Kidney (tissue), 13 donors: ENCODE measurements at regions not wholly inside any gene's neighbourhood (a gene's known extent, or its start where the extent isn't known, plus 50 kb on each side); places are given as distances from the start of the nearest gene placed in this dataset.

ENCODE experiments used
- DNase-seq, 5 donors: peaks; one replicate each; pipeline ENCODE4 v3.0.0-alpha.2; 2013 to 2020
- FAIRE-seq: peaks from 2 replicates; lab custom pipeline; 2012; peaks lifted over from hg19 to GRCh38; lab: Jason Lieb, UNC
- H3K27ac ChIP-seq, 2 donors: one replicate each; pipeline ENCODE4 v1.7.0; 2013; ENCODE audit warnings: low read depth in 2 of 2, low read length in 2 of 2, inconsistent platforms in 1 of 2
- H3K27me3 ChIP-seq: one replicate; pipeline ENCODE4 v1.7.1; 2013; ENCODE audit warnings: low read length, inconsistent platforms; ENCODE audit not compliant: control insufficient read depth, insufficient read depth
- H3K36me3 ChIP-seq, 3 donors: one replicate each; pipeline versions ENCODE4 v1.7.0 to v1.7.1; 2013; ENCODE audit warnings: low read length in 3 of 3, control low read depth in 1 of 3, inconsistent platforms in 1 of 3; ENCODE audit not compliant: insufficient read depth in 3 of 3, control insufficient read depth in 2 of 3
- H3K4me1 ChIP-seq, 3 donors: one replicate each; pipeline versions ENCODE4 v1.7.0 to v1.7.1; 2013; ENCODE audit warnings: low read length in 3 of 3, inconsistent platforms in 1 of 3, low read depth in 1 of 3; ENCODE audit not compliant: control insufficient read depth in 2 of 3, insufficient read depth in 2 of 3
- H3K4me3 ChIP-seq, 3 donors: one replicate each; pipeline versions ENCODE4 v1.7.0 to v1.8.1; 2013; ENCODE audit warnings: low read length in 3 of 3, control low read depth in 1 of 3, inconsistent platforms in 1 of 3
- H3K9ac ChIP-seq, 3 donors: one replicate each; pipeline versions ENCODE4 v1.7.0 to v1.7.1; 2013; ENCODE audit warnings: low read length in 3 of 3, control low read depth in 1 of 3, inconsistent platforms in 1 of 3
- H3K9me3 ChIP-seq, 3 donors: one replicate each; pipeline versions ENCODE4 v1.7.0 to v1.7.1; 2013; ENCODE audit warnings: low read length in 3 of 3, control low read depth in 1 of 3, inconsistent platforms in 1 of 3; ENCODE audit not compliant: control insufficient read depth in 2 of 3, insufficient read depth in 1 of 3
- CTCF ChIP-seq: IDR thresholded peaks from 3 replicates; pipeline ENCODE4 v1.5.1; 2012; ENCODE audit warnings: mild to moderate bottlenecking, moderate library complexity, borderline replicate concordance; ENCODE audit not compliant: insufficient read depth; ENCODE audit errors: extremely low read depth
- intact Hi-C: fragments of 100-400 bp; cut with DNase I; formaldehyde crosslinking; loops from one replicate; pipeline ENCODE4 v1.11.1; 2022
- donor health status: control.
- donor health status: control.
- donor health status: control.
- donor health status: control.
- donor health status: control.
- donor health status: DM: yes; HTN: yes; CAD: no.
- donor health status: Normal renal cell carcinoma (clear cell type).

DNA sequence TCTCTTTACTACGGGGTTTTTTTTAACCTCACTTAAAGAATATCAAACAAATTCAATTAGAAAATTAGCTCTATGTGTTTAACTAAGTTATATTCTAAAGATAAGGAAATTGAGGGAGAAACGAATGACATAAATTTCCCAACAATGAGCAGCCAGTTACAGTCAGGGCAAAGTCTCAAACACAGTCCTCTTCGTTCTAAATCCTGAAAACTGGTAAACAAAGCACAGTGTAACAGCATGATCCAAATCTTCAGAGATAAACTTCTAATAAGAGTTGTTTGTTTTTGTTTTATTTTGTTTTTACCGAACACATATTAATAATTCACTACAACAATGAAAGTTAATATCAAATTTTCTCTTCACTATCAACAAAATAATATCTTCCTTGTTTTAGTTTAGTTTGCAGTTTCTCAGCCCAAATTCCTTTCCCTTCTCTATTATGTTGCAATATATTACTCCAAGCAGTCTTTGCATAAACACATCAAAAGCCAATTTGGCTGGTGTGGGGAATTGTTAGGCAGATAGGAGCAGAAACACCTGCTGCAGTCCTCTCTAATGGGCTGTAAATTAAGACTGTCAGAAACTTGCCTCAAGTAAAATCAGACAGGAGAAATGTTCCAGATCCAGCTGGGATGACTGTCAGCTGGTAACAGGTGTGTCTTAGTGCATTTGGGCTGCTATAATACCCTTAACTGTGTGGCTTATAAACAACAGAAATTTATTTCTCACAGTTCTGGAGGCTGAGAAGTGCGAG is 106.5 kb upstream of the SGCG start:
- DNase-seq (peak in 3 of 5 donors; percentile 18 to 60 (median 45)), FAIRE-seq (no peak)
- Histone ChIP-seq H3K4me3 (no peak overlapping the region), H3K27ac (no peak overlapping the region), H3K9me3 (peaks cover 0 to 6% (median 3%) of the 10 kb centered on the region in 3 donors), H3K27me3 (no peaks in the 10 kb centered on the region), H3K36me3 (no peaks in the 10 kb centered on the region), H3K9ac (no peak overlapping the region), H3K4me1 (no peaks in the 10 kb centered on the region)
- intact Hi-C loops: no loop called here
- TF ChIP-seq CTCF: no peak

GRCh38 chr13:23081220-23081619 is 99.6 kb upstream of the SGCG start:
- intact Hi-C loops: no loop called here
- no peak overlapping the region for H3K27ac ChIP-seq
- no peak for TF ChIP-seq CTCF
- H3K36me3 ChIP-seq: no peaks in the 10 kb centered on the region
- H3K27me3 ChIP-seq: no peaks in the 10 kb centered on the region
- H3K9me3 ChIP-seq: no peaks in the 10 kb centered on the region
- H3K4me3 ChIP-seq: no peak overlapping the region
- DNase-seq: no peak
- no peak for FAIRE-seq
- no peak overlapping the region for H3K9ac ChIP-seq
- no peaks in the 10 kb centered on the region for H3K4me1 ChIP-seq

- no peak overlapping the region for H3K4me3 ChIP-seq
- DNase-seq (no peak), FAIRE-seq (no peak)
- no peak overlapping the region for H3K9ac ChIP-seq
- H3K4me1 ChIP-seq: no peaks in the 10 kb centered on the region
- H3K9me3 ChIP-seq: no peaks in the 10 kb centered on the region
- no peaks in the 10 kb centered on the region for H3K27me3 ChIP-seq
- no peak for TF ChIP-seq CTCF
- H3K27ac ChIP-seq: no peak overlapping the region
- intact Hi-C loops: no loop called here
- H3K36me3 ChIP-seq: no peaks in the 10 kb centered on the region
Measured at GRCh38 chr13:23081901-23082300, 98.9 kb upstream of the SGCG start.
